PFSK-1 (cell line): ENCODE measurements at regions not wholly inside any gene's neighbourhood (a gene's known extent, or its start where the extent isn't known, plus 50 kb on each side); places are given as distances from the start of the nearest gene placed in this dataset.

Source experiments
- FOXP2 ChIP-seq: optimal IDR thresholded peaks from 2 replicates; pipeline ENCODE3; 2011; ENCODE audit warnings: borderline replicate concordance, control low read depth, inconsistent platforms; ENCODE audit not compliant: insufficient read depth; ENCODE audit errors: extremely low read length, extremely low read depth
- POLR2AphosphoS5 ChIP-seq: IDR thresholded peaks from 2 replicates; pipeline ENCODE4 v1.6.1; 2012; ENCODE audit warnings: low read depth, mild to moderate bottlenecking, control low read depth, low read length, moderate library complexity
- REST ChIP-seq, 2 experiments: IDR thresholded peaks; 2 replicates each; pipeline versions ENCODE4 v1.6.1 to v1.8.0; 2011 to 2012; ENCODE audit warnings: low read depth in 2 of 2, low read length in 2 of 2, control low read depth in 1 of 2, inconsistent platforms in 1 of 2, mild to moderate bottlenecking in 1 of 2, moderate library complexity in 1 of 2; ENCODE audit not compliant: insufficient read depth in 1 of 2
- SIN3A ChIP-seq: IDR thresholded peaks from 2 replicates; pipeline ENCODE4 v1.6.1; 2012; ENCODE audit warnings: mild to moderate bottlenecking, low read length, moderate library complexity, borderline replicate concordance; ENCODE audit not compliant: insufficient read depth
- TAF1 ChIP-seq: IDR thresholded peaks from 2 replicates; pipeline ENCODE4 v1.6.1; 2012; ENCODE audit warnings: low read length, control low read depth, borderline replicate concordance; ENCODE audit not compliant: insufficient read depth

GRCh38 chr14:56351861-56352260, 227.7 kb upstream of the TMEM260 start:
- TF ChIP-seq REST (IDR thresholded peaks at IDR 0.05; ENCODE audit: insufficient read depth in 1 of 2, low read depth in 2 of 2, low read length in 2 of 2) = no peak
- TF ChIP-seq SIN3A = no peak
- TF ChIP-seq TAF1 = no peak

GRCh38 chr14:56352999-56353398, 226.6 kb upstream of the TMEM260 start:
- no peak for TF ChIP-seq POLR2AphosphoS5
- TF ChIP-seq REST (IDR thresholded peaks at IDR 0.05; ENCODE audit: insufficient read depth in 1 of 2, low read depth in 2 of 2, low read length in 2 of 2) = no peak

GRCh38 chr14:56357428-56357827, 222.2 kb upstream of the TMEM260 start:
- TF ChIP-seq REST (IDR thresholded peaks at IDR 0.05; ENCODE audit: insufficient read depth in 1 of 2, low read depth in 2 of 2, low read length in 2 of 2) (no peak), POLR2AphosphoS5 (no peak), TAF1 (no peak), SIN3A (no peak)

GRCh38 chr14:56358275-56358674, 221.3 kb upstream of the TMEM260 start:
- no peak for TF ChIP-seq FOXP2
- TF ChIP-seq SIN3A = no peak
- TF ChIP-seq TAF1 = no peak
- TF ChIP-seq REST (IDR thresholded peaks at IDR 0.05; ENCODE audit: insufficient read depth in 1 of 2, low read depth in 2 of 2, low read length in 2 of 2) = no peak
- TF ChIP-seq POLR2AphosphoS5 = no peak

- TF ChIP-seq TAF1 (no peak), FOXP2 (no peak), REST (IDR thresholded peaks at IDR 0.05; ENCODE audit: insufficient read depth in 1 of 2, low read depth in 2 of 2, low read length in 2 of 2) (no peak), SIN3A (no peak), POLR2AphosphoS5 (no peak)
These were observed 220.6 kb upstream of the TMEM260 start for GRCh38 chr14:56358851-56359614.
